ENCODE measurements at regions not wholly inside any gene's neighbourhood (a gene's known extent, or its start where the extent isn't known, plus 50 kb on each side); places are given as distances from the start of the nearest gene placed in this dataset.

GRCh38 chr9:107540164-107540561 lies 50.6 kb upstream of the KLF4 start:
- H3K4me1 ChIP-seq: no peaks in the 10 kb centered on the region
- H3K36me3 ChIP-seq: no peaks in the 10 kb centered on the region
- no peaks in the 10 kb centered on the region for H3K9me3 ChIP-seq
- DNase-seq (no peak), ATAC-seq (no peak)
- H3K27me3 ChIP-seq (ENCODE audit: low read depth): no peaks in the 10 kb centered on the region
- H3K4me3 ChIP-seq: no peak overlapping the region
- no peak overlapping the region for H3K27ac ChIP-seq
- intact Hi-C loops (cut with DNase I): no loop called here
- no peak for TF ChIP-seq CTCF (IDR thresholded peaks at IDR 0.05)

DNA sequence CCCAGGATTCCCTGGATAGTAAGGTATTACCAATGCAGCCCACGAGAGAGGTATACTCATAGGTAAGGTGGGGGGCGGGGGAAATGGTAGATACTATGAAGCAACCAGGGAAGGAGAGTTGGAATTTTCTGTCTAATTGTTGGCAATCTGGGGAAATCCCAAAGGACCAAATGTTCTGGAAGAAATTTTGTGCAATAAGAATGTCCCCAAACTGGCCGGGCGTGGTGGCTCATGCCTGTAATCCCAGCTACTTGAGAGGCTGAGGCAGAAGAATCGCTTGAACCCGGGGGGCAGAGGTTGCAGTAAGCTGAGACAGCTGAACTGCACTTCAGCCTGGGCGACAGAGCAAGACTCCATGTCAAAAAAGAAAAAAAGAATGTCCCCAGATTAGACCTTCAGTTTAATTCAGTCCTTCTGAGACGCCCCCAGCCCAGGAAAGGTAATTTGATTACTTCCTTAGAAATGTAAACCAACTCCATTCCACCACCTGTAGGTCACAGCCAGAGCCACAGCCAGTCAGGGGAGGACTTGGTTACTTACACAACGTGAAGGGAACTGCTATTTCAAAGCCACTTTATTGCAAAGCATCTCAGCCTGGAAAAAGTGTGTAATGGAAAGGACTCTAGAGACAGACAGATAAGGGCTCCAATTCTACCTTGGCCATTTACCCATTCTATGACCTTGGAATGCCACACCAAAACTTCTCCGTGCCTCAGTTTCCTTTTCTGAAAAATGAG lies 50.0 kb upstream of the KLF4 start:
- H3K27ac ChIP-seq: no peak overlapping the region
- TF ChIP-seq CTCF (IDR thresholded peaks at IDR 0.05): no peak
- H3K4me3 ChIP-seq: no peak overlapping the region
- H3K27me3 ChIP-seq (ENCODE audit: low read depth): no peaks in the 10 kb centered on the region
- no peaks in the 10 kb centered on the region for H3K4me1 ChIP-seq
- H3K9me3 ChIP-seq: no peaks in the 10 kb centered on the region
- DNase-seq (no peak), ATAC-seq (peak in 1 of 2 donors; percentile 22)
- H3K36me3 ChIP-seq: no peaks in the 10 kb centered on the region
- intact Hi-C loops (cut with DNase I): no loop called here

All from lower lobe of right lung (tissue), 2 donors.